HG03064 (cell line): ENCODE measurements at regions not wholly inside any gene's neighbourhood (a gene's known extent, or its start where the extent isn't known, plus 50 kb on each side); places are given as distances from the start of the nearest gene placed in this dataset.

Experiments used
- ATAC-seq: cut with Tn5 transposase; IDR thresholded peaks from one replicate; pipeline ENCODE4 v1.9.1; 2021; ENCODE audit warnings: low read depth; ENCODE audit not compliant: unreplicated experiment

GRCh38 chr22:49554296-49554625 is 273.4 kb downstream of the BRD1 start:
- no peak for ATAC-seq

DNA sequence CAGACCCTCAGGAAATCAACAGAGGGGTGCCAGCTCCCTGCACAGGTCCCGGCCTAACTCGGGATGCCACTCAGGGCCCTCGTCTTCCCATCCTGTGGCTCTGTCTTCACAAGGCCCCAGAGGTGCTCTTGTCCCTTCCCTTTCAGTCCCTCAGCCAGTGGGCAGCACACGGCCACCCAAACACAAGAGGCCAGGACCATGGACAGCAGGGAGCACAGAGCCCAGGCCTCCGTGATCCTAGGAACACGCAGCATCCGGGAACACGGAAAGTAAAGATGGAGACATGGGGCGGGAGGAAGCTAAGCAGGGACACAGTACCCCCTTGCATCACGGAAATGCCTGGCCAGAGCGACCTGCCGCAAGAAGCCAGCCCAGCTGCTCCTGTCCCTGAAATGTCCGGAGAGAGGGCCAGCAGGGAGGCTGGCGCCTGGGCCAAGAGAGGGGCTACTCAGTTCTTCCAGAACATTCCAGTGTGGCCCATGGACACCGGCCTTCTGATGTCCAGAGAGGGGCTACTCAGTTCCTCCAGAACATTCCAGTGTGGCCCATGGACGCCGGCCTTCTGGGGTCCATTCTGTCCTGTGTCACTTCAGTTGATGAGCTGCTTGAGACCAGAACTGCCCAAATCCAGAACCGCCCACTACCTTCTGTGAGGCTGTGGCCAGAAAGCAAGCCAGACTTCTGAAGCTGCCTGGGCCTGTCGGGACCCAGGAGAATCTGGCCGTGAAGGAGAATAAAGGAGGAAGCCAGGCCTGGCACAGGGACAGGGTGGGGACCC is 274.0 kb downstream of the BRD1 start:
- no peak for ATAC-seq

DNA sequence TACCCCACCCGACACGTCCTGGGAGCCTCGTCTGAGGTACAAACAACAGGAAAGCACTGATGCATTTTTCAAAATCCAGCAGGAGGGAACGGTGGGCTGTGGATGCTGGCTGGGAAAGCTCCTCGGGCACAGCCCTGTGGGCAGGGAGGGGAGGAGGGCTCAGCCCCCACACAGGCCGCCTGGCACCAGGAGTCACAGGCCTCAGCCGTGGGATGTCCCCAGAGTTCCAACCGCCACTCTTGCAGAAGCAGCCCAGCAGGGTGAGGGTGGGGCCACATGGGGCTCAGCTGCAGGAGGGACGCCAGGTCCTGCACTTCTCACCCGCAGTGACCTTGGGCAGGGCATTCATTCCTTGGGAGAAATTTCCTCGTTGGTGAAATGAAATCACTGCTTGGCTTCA is 274.6 kb downstream of the BRD1 start:
- ATAC-seq: no peak

- ATAC-seq: no peak
Measured at GRCh38 chr22:49551897-49552614, 275.6 kb downstream of the BRD1 start.

- ATAC-seq: no peak
Measured at GRCh38 chr22:49551446-49551845, 276.2 kb downstream of the BRD1 start.

GRCh38 chr22:49550766-49551362 is 276.8 kb downstream of the BRD1 start:
- no peak for ATAC-seq

GRCh38 chr22:49550141-49550430 is 277.6 kb downstream of the BRD1 start:
- ATAC-seq: no peak

DNA sequence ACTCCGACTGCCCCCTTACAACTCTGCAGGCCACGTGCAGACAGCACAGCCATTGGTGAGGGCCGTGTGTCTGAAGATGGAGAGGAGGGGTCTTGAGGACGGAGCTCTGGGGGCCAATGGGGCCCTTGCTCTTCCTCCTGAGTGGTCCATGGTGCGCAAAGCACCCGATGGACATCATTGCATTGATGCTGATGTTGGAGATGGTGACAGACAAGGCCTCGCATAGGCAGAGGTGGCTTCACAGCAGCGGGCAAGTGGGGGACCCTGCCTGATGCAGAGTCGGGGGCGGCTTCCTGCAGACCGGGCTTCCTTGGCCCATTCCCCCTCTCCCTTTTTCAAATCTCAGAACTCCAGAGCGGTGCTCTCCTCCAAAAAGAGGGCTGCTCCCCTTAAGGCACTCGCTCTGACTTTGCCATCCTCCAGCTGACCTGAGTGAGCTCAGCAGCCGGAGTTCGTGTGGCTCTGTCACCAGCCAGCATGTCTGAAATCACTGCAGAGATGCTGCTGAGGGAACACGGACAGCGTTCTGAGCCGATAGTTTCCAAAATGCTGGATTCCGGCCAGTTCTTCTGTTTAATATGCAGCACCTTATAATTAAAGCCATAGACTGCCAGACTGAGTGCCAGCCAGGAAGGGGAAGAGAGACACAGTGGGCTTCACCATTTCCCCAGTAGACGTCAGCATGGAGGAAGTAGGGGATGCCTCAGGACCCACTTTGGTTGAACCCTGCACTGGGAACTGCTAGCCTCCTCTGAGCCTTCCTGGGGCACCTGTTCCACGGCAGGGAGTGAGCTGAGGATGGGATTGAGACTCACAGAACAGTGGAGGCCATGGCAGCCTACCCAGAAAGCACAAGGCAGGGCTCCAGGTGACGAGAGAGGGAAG is 278.2 kb downstream of the BRD1 start:
- ATAC-seq: no peak

DNA sequence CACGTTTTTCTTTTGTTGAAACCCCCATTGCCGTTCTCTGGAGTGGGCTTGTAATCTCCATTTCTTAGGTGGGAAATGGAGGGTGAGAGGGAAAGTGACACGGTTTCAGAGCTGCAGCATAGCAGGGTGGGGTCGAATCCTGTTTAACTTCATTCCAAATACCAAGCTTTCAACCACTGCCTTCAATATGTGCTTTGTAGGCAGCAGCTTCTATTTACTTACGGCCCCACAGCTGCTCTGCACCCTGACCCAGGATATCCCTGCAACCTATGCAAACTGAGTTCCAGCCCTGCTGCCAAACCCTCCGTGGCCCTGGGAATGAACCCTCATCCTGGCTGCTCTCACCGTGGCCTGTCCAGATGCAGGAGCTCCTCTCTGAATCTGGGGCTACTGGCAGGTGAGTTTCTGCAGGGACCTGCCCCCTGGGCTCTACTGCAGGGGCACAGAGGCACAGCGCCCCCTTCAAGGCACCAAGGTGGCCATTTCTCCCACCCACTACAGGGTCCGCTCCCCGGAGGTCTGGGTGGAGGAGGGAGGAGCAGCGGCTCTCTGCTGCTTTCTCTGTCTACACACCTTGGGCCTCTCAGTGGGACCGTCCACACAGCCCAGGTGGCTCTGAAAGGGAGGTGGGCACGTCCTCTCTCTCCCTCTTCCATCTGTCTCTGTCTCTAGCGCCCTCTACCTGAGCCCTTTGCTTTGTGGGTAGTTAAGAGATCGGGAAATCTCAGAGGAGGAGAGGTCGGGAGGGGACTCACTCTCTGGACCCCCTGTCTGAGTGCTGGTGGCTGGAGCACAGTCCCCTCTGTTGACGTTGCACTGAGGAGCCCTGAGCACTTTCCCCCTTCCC is 279.1 kb downstream of the BRD1 start:
- no peak for ATAC-seq

DNA sequence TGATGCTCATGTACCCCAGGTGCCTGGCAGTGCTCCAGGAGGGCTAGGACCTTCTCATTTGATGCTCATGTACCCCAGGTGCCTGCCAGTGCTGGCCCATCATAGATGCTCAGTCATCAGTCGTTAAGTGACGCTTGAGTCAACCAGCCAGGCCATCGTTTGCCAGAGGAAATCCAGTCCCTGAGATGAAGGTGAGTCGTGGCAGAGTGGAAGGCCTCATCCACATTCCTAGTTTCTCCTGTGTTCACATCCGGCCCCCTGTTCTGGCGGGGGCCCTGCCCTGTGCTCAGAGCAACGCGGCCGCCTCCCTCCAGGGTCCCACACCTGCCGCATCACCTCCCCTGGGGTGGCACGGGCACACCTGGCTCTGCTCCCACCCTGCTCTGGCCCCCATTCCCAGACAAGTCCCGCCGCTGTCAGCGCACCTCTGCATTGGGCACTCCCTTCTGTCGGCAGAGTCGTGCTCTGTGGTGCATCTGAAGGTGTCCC is 279.9 kb downstream of the BRD1 start:
- ATAC-seq: no peak

- no peak for ATAC-seq
Measured at GRCh38 chr22:49546811-49547585, 280.7 kb downstream of the BRD1 start.

GRCh38 chr22:49545606-49546005 is 282.1 kb downstream of the BRD1 start:
- no peak for ATAC-seq

GRCh38 chr22:49544286-49544685 is 283.4 kb downstream of the BRD1 start:
- no peak for ATAC-seq

DNA sequence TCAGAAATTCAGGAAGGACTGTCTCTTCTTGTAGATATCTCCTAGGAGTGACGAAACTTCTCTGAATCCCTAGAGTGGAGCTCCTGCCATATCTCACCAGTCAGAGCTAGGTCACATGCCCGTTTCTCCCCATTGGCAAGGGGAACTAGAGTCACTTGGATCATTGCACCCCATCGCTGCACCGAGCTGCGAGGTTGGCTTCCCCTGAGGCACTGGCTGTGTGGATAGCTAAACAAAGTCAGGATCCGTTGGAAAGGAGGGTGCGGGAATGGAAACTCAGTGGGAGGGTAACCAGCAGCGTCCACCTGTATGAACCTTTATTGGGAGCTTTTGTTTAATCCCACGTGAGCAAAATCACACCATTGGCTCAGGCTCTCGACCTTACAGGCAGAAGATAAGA is 283.8 kb downstream of the BRD1 start:
- no peak for ATAC-seq

GRCh38 chr22:49541693-49542230 is 285.9 kb downstream of the BRD1 start:
- ATAC-seq: no peak

DNA sequence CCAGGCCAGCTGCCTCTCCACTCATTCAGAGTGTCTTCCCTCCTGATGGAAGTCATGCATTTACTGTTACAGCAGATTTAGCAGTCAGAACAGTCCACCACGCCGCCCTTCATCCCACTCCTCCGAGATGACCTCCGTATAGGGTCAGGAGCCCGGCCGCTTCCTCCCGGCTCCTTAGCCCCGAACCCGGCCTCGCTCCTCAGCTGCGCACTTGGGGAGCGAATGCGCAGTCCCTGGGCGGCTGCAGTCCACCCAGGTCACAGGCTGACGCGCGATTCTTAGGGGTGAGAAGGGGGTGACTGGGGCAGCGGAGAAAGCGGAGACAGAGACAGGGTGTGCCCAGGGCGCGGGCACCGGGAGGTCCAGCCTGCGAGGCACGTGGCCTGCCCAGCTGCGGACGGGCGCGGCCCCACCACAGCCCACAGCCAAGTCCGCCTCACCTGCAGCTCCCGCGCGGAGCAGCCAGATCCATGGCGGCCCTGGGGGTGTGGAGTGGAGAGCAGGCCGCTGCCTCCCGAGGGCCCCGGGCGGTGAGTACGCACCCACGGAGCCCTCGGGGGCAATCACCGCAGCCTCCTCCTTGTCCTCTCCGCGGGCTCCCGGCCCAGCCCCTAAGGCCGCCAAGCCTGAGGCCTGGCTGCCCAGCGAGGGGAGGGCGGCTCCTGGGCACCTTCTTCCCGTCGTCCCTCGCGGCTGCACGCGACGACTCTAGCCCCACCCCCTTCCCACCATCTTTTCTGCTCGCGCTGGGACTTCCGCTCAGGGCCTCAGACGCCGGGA is 286.6 kb downstream of the BRD1 start:
- no peak for ATAC-seq

DNA sequence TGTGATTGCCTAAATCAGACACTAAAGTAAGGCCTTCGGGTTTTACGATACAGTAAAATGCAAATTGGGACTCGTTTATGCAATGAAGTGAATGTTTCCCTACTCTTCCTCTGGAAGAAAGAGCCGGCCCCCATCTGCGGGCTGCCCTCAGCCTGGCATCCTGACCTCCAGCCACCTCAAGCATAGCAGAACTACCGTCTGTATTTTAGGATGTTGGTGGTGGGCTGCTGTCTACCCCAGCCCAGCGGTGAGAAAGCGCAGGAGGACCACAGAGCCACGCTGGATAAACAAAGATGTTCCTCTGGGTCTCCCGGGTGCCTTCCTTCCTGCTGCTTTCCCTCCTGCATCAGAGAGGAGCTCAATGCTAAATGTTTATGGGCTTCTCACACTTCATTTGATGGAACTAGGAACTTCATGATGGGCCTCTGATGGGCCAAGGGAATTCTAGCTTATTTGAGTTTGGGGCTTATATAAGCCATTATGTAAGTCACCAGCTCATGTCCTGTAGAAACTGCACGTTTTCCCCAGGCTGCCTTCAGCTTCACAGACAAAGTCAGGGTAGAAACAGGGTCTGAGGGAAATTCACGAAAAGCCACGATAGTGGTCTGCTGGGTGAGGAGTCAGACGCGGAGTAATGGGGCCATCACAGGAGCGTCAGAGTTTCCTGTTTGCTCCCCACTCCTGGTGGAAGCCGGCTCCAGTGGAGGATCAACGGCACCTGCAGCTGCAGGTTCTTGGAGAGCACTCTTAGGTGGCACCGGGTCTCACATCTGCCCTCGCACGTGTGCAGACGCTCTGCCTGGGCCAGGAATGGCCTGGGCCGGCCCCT is 287.4 kb downstream of the BRD1 start:
- ATAC-seq: no peak
